Spleen (tissue), 11 donors: ENCODE measurements at regions not wholly inside any gene's neighbourhood (a gene's known extent, or its start where the extent isn't known, plus 50 kb on each side); places are given as distances from the start of the nearest gene placed in this dataset.

ENCODE experiments used
- DNase-seq: peaks from one replicate; pipeline ENCODE4 v3.0.0-alpha.2; 2020
- H3K27ac ChIP-seq, 8 donors: fragments of 200-600 bp; sonication (generic) in 7 of 8; 1 replicate in 4 of 8; 2 replicates in 4 of 8; pipeline versions ENCODE4 v1.5.0 to v1.8.0; 2016 to 2021; ENCODE audit warnings: inconsistent platforms in 4 of 8, mild to moderate bottlenecking in 4 of 8, moderate library complexity in 1 of 8
- H3K27me3 ChIP-seq, 7 donors: fragments of 200-600 bp; sonication (generic) in 6 of 7; replicated peaks in 1 of 7; 1 replicate in 4 of 7; 2 replicates in 3 of 7; pipeline versions ENCODE4 v1.5.0 to v1.8.0; 2016 to 2021; ENCODE audit warnings: inconsistent platforms in 3 of 7, mild to moderate bottlenecking in 1 of 7
- H3K36me3 ChIP-seq, 6 donors: fragments of 200-600 bp; sonication (generic) in 5 of 6; 1 replicate in 4 of 6; 2 replicates in 2 of 6; pipeline versions ENCODE4 v1.5.0 to v1.8.0; 2016 to 2021; ENCODE audit warnings: inconsistent platforms in 2 of 6
- H3K4me1 ChIP-seq, 6 donors: fragments of 200-600 bp; sonication (generic) in 5 of 6; 1 replicate in 3 of 6; 2 replicates in 3 of 6; pipeline versions ENCODE4 v1.5.0 to v1.8.0; 2016 to 2021; ENCODE audit warnings: inconsistent platforms in 3 of 6
- H3K4me3 ChIP-seq, 8 donors: fragments of 200-600 bp; sonication (generic) in 7 of 8; 1 replicate in 4 of 8; 2 replicates in 4 of 8; pipeline versions ENCODE4 v1.5.0 to v1.8.0; 2016 to 2021; ENCODE audit warnings: inconsistent platforms in 4 of 8, mild to moderate bottlenecking in 4 of 8, moderate library complexity in 2 of 8
- H3K9me3 ChIP-seq, 8 donors: fragments of 200-600 bp; sonication (generic) in 7 of 8; 1 replicate in 4 of 8; 2 replicates in 4 of 8; pipeline versions ENCODE4 v1.5.0 to v1.8.0; 2016 to 2021; ENCODE audit warnings: inconsistent platforms in 4 of 8
- CTCF ChIP-seq, 11 experiments: fragments of 200-600 bp in 7 of 11; fragments of 450-650 bp in 4 of 11; sonication (generic) in 4 of 11; IDR thresholded peaks in 8 of 11; conservative IDR thresholded peaks in 3 of 11; 1 replicate in 7 of 11; 2 replicates in 4 of 11; pipeline versions ENCODE4 v1.4.0 to v1.8.0; 2016 to 2021; ENCODE audit warnings: antibody characterized with exemption in 11 of 11, inconsistent platforms in 4 of 11, mild to moderate bottlenecking in 1 of 11
- POLR2A ChIP-seq, 3 donors: fragments of 450-650 bp; IDR thresholded peaks; one replicate each; pipeline ENCODE4 v1.5.1; 2017; ENCODE audit warnings: antibody characterized with exemption in 3 of 3, mild to moderate bottlenecking in 1 of 3
- POLR2AphosphoS5 ChIP-seq, 3 donors: sonication (generic); formaldehyde crosslinking; IDR thresholded peaks; one replicate each; pipeline ENCODE4 v1.5.1; 2017; ENCODE audit warnings: antibody characterized with exemption in 3 of 3
- WGBS, 5 donors: extraction: QIAGEN DNeasy Blood & Tissue Kit in 3 of 5; methylation state at CpG; one replicate each; pipeline versions ENCODE4 v1.1.5 to v1.1.7; 2013 to 2018; 5-methylcytosine and 5-hydroxymethylcytosine counted together
- intact Hi-C: fragments of 100-400 bp; cut with DNase I; formaldehyde crosslinking; loops from one replicate; pipeline ENCODE4 v1.15.0; 2023; ENCODE audit warnings: low total_unique reads
- donor health status: healthy with polysubstance abuse.
- donor health status: DM: no; HTN: no; CAD: no; lungs with moderate emphysema.
- donor health status: DM: no; HTN: no; CAD: no.
- donor health status: Bipolar disorder and iron deficiency.
- donor health status: healthy.
- donor health status: DM: no; HTN: no; CAD: no.
- donor health status: DM: yes; HTN: yes; CAD: no.

- no peak for DNase-seq
- H3K4me3 ChIP-seq: no peak overlapping the region
- no peak overlapping the region for H3K27ac ChIP-seq
- peaks cover 0 to 9% (median 0%) of the 10 kb centered on the region in 8 donors for H3K9me3 ChIP-seq
- WGBS, 5 donors: 42 to 84% (median 53%) methylated on average over 13 of the region's 13 CpGs
- TF ChIP-seq POLR2A (IDR thresholded peaks at IDR 0.05) (no peak), CTCF (IDR thresholded peaks at IDR 0.05 in 8 of 11, conservative IDR thresholded peaks at IDR 0.05 in 3 of 11) (no peak), POLR2AphosphoS5 (IDR thresholded peaks at IDR 0.05) (no peak)
- H3K4me1 ChIP-seq: no peaks in the 10 kb centered on the region
- no peaks in the 10 kb centered on the region for H3K27me3 ChIP-seq
- no peaks in the 10 kb centered on the region for H3K36me3 ChIP-seq
- intact Hi-C loops: no loop called here
Measured at GRCh38 chr4:166501941-166502382, 628.9 kb downstream of the TLL1 start.

GRCh38 chr4:166502660-166503059 lies 629.6 kb downstream of the TLL1 start:
- H3K4me3 ChIP-seq: no peak overlapping the region
- TF ChIP-seq CTCF (IDR thresholded peaks at IDR 0.05 in 8 of 11, conservative IDR thresholded peaks at IDR 0.05 in 3 of 11): no peak
- TF ChIP-seq POLR2A (IDR thresholded peaks at IDR 0.05): no peak
- TF ChIP-seq POLR2AphosphoS5 (IDR thresholded peaks at IDR 0.05): no peak

GRCh38 chr4:166506051-166506450 lies 633.0 kb downstream of the TLL1 start:
- TF ChIP-seq POLR2AphosphoS5 (IDR thresholded peaks at IDR 0.05) (no peak), CTCF (IDR thresholded peaks at IDR 0.05 in 8 of 11, conservative IDR thresholded peaks at IDR 0.05 in 3 of 11) (no peak), POLR2A (IDR thresholded peaks at IDR 0.05) (no peak)
- intact Hi-C loops: no loop called here

More at GRCh38 chr4:166502660-166503059, 629.6 kb downstream of the TLL1 start:
- Histone ChIP-seq H3K4me1 (no peaks in the 10 kb centered on the region), H3K27me3 (no peaks in the 10 kb centered on the region), H3K27ac (no peak overlapping the region), H3K36me3 (no peaks in the 10 kb centered on the region), H3K9me3 (peaks cover 0 to 9% (median 0%) of the 10 kb centered on the region in 8 donors)
- intact Hi-C loops: no loop called here
- no peak for DNase-seq
- WGBS, 5 donors: 78 to 96% (median 83%) methylated on average over 6 to 9 of the region's 9 CpGs

GRCh38 chr4:166512267-166512666 lies 639.2 kb downstream of the TLL1 start:
- Histone ChIP-seq H3K4me1 (no peaks in the 10 kb centered on the region), H3K27ac (no peak overlapping the region), H3K36me3 (no peaks in the 10 kb centered on the region), H3K9me3 (no peaks in the 10 kb centered on the region), H3K27me3 (no peaks in the 10 kb centered on the region), H3K4me3 (no peak overlapping the region)
- WGBS, 5 donors: 81 to 90% (median 87%) methylated on average over 5 of the region's 5 CpGs
- intact Hi-C loops: no loop called here
- no peak for DNase-seq
- TF ChIP-seq POLR2AphosphoS5 (IDR thresholded peaks at IDR 0.05): no peak
- TF ChIP-seq CTCF (IDR thresholded peaks at IDR 0.05 in 8 of 11, conservative IDR thresholded peaks at IDR 0.05 in 3 of 11): no peak
- no peak for TF ChIP-seq POLR2A (IDR thresholded peaks at IDR 0.05)

More at GRCh38 chr4:166506051-166506450, 633.0 kb downstream of the TLL1 start:
- no peak for DNase-seq
- WGBS, 5 donors: 75 to 86% (median 78%) methylated on average over 3 of the region's 3 CpGs
- Histone ChIP-seq H3K36me3 (no peaks in the 10 kb centered on the region), H3K9me3 (peaks cover 0 to 9% (median 0%) of the 10 kb centered on the region in 8 donors), H3K27me3 (no peaks in the 10 kb centered on the region), H3K4me1 (no peaks in the 10 kb centered on the region), H3K27ac (no peak overlapping the region), H3K4me3 (no peak overlapping the region)
